Breast epithelium (tissue), 3 donors: ENCODE measurements at regions not wholly inside any gene's neighbourhood (a gene's known extent, or its start where the extent isn't known, plus 50 kb on each side); places are given as distances from the start of the nearest gene placed in this dataset.

Experiments used
- CTCF ChIP-seq, 3 donors: fragments of 450-650 bp; IDR thresholded peaks; one replicate each; pipeline ENCODE4 v1.5.1; 2016 to 2017; ENCODE audit warnings: antibody characterized with exemption in 3 of 3, mild to moderate bottlenecking in 3 of 3, moderate library complexity in 3 of 3
- POLR2A ChIP-seq: fragments of 450-650 bp; IDR thresholded peaks from one replicate; pipeline ENCODE4 v1.6.1; 2016; ENCODE audit warnings: antibody characterized with exemption, mild to moderate bottlenecking, moderate library complexity
- POLR2AphosphoS5 ChIP-seq, 3 donors: sonication (generic); formaldehyde crosslinking; IDR thresholded peaks; one replicate each; pipeline ENCODE4 v1.6.1; 2017; ENCODE audit warnings: antibody characterized with exemption in 3 of 3

DNA sequence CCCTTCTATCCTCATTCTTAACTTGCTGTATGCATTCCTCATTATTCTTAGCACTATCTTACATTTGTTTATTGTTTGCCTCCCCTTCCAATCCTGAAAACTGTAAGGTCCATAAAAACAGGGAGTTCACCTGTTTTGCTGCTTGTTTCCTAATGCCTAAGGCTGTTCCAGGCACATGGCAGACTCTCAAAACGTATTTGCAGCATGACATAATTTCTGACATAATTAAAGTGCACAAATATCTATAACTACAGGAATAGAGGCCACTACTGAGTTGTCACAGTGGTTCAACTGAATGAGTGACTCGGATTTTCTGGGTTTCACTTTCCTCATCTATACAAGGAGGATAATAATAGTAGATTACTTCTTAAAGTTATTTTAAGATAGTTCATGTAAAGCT lies 83.0 kb downstream of the HFE start:
- no peak for TF ChIP-seq CTCF (IDR thresholded peaks at IDR 0.05)
- TF ChIP-seq POLR2A = no peak
- TF ChIP-seq POLR2AphosphoS5 (IDR thresholded peaks at IDR 0.05) = no peak
